ENCODE measurements at regions not wholly inside any gene's neighbourhood (a gene's known extent, or its start where the extent isn't known, plus 50 kb on each side); places are given as distances from the start of the nearest gene placed in this dataset.

DNA sequence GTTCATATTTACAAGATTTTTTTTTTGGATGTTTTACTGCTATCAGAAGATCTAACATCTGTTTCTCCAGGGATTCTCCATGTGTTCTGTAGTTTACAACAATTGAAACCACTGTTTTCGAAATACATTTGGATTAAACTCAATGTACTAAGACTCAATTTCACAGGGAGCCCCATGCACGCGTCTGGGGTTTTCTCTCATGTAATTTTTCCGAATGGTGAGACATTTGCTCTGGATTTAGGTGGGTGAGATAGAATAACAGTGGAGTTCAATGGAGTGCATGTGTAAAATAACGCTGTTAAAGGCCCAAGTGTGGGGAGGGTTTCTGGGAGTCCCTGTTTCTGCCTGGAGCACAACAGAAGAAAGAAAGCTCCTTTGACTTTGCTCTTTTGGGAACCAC lies 330.3 kb downstream of the TSHZ3 start:
- TF ChIP-seq CTCF (conservative IDR thresholded peaks at IDR 0.05; ENCODE audit: low read length), result no peak
- no peak for TF ChIP-seq EZH2phosphoT487 (IDR thresholded peaks at IDR 0.05; ENCODE audit: borderline replicate concordance, low read depth, low read length)
